Middle frontal gyrus (tissue), 1 donor: ENCODE measurements at regions not wholly inside any gene's neighbourhood (a gene's known extent, or its start where the extent isn't known, plus 50 kb on each side); places are given as distances from the start of the nearest gene placed in this dataset.
A peak's percentile ranks its signal among the peaks of the same experiment; 100 is the strongest.

ENCODE experiments used
- DNase-seq: peaks from one replicate; pipeline ENCODE4 v3.0.0-alpha.2; 2015; ENCODE audit warnings: low spot score; ENCODE audit errors: extremely low spot score

DNA sequence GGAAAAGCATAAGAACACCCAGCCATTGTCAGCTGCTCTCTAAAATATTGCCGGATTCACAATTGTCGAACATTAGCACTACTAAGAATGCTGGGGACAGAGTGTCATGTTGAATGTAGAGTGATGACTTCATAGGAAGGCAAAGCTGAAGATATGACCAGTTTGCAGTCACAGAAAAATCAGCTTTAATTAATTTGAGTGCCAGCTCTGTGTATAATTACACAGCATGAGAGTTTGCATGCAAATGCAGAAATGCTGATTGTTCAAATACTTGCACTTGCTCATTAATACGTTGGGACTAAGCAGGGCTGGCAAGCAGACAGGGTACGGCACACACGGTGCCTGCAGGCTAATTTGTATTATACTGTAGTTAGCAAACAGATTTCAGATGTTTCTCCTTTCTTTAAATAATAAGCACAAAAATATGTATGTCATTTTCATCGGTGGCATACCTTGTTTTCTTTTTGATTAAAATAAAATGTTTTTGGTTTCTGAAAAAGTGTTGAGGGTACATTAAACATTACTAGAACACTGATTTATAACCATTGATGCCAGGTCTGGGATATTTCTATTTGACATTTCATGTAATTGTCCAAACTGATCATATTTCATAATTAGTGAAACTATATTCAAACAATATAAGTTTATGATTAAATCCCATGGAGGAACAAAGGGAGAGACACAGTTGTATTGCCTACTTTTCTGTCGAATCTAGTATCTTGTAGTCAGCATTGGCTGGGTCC, 99.8 kb upstream of the ADGRL2 start:
- no peak for DNase-seq

DNA sequence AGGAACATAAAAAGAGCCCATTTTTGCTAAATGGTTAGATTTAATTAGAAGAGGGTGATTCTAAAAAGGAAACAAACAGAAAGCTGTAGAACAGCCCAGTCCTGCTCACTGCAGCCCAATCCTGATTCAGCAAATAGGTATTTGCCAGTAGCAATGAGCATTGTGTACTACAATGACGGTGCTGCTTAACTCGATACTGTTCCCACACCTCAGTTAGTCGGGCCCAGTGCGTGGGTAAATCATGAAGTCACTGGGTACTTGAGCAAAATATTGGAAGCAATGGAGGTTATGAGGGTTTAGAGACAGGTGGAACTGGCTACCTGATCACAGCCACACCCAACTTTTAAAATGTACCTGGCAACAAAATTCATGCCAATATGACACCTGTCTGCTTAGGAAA, 101.5 kb upstream of the ADGRL2 start:
- DNase-seq, result no peak

DNA sequence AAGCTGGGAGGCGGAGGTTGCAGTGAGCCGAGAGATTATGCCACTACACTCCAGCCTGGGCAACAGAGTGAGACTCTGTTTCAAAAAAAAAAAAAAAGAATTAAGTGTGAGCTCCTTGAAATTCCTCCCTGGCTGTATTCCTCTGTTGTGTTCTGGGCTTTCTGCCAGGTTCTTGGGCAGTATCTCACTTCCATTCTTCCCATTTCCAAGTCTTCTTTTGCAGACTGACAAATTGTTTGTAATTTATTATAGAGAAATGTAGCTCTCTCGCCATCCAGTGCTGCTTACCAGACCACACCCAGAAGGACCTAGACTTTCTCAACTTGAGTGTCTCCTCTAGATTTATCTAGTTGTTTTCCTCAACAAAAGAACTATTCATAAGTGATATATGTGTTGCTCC, 105.0 kb upstream of the ADGRL2 start:
- no peak for DNase-seq

DNA sequence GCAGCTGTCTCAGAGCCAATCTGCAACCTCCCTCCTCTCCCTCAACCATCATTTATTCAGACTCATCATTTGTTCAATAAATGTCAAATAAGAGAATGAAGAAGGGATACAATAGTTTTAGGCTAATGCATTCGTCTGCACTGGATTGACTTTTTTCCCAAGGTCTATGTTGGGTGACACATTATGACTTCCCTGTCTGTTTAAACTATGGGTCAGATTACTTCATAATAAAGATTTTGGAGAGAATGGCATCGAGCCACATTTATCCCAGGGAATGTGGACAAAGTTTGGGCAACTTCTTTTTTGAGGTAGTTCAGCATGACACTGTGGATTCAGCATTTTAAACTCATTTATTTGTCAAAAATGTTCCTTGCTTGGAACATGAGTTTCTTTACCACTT, 107.4 kb upstream of the ADGRL2 start:
- no peak for DNase-seq

DNA sequence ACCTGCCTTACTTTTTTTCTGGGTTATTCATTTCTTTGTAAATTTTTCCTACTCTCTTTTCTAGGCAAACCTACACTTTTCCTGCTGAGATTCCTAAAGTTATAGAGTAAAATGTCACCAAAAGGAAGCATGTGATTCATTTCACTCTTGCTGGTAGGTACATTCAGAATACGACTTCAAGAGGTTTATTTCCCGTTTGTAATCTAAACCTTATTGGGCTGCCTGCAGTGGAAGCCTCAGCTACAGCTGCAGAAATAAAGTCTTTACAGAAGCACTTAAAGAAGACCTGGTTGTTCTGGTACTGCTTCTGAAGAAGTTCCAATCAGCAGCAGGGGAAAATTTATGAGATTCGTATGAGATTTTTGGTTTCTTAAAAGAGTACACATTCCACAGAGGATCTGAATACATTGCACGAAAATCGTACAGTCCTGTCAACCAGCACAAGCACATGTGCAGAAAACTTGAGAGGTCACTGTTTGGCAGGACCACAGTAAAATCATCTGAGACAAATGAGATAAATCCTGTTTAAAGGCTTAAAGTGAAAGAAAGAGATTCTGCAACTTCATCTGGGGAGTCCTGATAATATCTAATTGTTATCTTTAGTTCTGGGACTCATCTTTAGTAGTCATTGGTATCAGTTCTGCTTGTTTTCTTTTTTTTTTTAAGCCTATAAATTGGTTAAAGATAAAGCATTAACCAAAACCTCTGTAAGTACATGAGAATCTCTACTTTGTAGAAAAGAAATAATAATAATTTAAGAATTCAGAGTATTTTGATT, 109.9 kb upstream of the ADGRL2 start:
- no peak for DNase-seq

DNA sequence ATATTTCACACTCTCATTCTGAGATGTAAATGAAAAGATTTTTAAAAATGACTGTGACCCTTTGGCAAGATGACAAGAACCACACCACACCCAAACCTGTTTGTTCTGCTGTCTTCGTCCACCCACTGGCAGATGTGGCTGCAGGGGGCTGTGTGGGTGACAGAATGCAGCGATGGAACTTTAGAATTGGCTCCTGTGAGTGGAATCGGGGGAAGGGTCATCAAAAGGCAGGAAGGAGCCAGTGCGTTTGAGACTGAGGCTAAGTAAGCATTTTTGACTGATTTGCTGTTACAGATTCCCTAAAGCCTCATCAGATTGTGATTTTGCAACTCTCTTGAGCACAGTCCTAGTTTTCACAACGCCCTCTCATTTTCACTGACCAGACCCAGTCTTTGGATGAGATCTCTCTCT, 111.2 kb upstream of the ADGRL2 start:
- DNase-seq, result no peak

DNA sequence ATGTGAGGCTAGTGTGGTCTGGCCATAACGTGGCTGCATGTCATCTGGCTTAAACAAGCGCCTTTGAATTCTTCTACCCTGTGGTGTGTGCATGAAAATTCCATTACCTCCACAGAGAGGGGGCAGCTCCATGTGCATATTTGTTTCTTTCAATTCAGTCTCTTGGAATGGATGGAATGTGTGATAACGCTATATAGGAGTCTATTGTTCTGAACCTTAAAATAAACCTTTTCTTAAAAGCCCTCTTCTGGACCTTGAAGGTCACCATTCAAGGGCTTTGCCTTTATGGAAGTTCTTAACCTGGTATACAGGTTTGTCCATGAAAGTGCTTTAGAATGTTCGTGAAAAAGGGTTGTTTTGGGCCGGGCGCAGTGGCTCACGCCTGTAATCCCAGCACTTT, 118.2 kb upstream of the ADGRL2 start:
- DNase-seq, result no peak

DNA sequence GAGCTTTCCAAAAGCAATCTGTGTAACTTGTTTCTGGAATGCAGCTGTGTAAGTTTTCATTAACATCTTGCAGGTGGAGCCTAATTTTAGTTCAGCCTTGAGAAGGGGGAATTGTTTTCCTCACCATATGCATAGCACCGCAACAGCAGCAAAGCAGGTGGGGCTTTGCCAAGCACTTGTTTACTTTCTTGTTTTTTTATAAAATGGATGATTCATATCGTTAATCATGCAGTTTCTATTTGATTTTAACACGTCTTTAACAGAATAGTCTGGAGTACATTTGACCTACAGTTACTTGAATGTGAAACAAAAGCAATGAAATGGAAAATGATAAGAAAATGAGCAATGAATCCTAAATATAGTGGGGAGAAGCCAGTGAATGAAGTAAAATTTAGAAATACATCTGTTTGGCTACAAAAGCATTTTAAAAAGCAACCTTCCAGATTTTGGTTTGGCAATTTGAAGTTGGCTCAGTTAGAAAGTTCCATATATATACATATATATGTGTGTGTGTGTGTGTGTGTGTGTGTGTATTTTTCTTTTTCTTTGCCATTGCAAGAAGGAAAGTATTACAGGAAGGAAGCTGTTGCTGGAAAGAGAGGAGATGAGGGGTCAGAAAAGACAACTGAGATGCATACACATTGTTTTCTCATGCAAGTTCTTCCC, 119.0 kb upstream of the ADGRL2 start:
- peak; percentile 24 for DNase-seq

DNA sequence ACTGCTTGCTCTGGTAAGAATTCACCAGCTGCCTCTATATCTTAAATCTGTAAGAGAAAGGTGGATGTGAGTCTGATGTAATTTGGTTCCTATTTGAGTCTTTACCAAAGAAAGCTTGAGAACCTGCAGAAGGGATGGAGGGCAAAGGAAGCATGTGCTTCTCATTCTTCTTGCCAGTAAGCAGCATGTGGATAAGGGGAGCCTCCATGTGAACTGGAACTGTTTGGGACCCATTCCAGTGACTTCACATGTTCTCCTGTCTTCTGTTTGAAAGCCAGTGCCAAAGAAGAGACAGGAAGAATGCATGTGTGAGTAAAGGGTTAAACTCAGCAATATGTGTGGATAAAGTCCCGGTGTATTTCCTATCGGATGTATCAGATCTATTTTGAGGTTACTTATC, 119.6 kb upstream of the ADGRL2 start:
- no peak for DNase-seq

DNA sequence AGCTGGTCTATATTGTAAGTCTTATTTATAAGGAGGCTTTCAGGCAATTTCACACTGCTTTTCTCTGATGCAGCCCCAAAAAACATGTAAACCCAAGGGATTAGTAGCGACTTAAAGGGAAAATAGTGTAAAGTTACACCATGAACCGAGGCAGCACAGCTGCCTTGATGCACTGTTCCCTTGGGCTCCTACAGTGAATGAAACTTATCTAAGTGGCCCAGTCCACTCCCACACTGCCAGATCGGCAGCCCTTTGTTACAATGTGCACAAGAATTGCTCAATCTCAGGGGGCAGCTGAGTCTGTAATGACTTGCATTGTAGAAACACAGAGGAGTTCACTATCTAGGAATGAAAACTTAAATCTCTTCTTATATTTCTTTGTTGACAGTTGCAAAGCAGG, 120.8 kb upstream of the ADGRL2 start:
- DNase-seq, result no peak

DNA sequence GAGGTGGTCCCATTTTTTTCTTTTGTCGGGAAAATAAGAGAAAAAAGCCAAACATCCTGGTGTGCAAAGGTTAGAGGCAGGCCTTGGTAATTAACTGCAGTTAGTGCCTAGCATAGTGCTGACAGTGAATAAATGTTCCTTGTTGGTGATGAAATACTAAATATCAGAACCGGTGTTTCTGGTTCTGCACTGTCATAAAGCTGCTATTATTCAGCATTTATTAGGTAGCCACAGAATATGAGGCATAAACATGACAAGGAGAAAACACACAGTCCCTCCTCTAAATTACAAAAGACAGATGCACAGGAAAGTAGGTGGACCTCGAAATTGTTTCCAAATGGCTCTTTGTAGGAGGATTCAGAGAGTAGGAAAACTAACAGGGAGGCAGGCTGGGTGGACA, 122.0 kb upstream of the ADGRL2 start:
- no peak for DNase-seq

DNA sequence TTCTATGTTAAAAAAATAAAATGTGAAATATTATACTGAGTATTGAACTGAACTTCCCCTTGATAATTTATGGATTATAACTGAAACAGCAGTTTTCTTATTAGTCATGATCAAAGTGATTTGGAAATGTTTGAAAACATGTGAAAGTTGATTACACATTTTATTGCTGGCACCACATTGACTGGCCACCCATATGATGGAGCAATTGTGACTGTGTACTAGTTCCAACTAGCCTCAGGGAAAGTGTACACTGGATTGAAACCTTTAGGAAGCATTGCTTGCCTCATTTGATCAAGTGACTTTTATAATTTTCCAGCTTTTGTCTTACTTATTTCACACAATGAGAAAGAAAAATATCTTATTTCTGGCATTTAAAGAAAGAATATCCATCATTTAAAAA, 128.0 kb upstream of the ADGRL2 start:
- no peak for DNase-seq

DNA sequence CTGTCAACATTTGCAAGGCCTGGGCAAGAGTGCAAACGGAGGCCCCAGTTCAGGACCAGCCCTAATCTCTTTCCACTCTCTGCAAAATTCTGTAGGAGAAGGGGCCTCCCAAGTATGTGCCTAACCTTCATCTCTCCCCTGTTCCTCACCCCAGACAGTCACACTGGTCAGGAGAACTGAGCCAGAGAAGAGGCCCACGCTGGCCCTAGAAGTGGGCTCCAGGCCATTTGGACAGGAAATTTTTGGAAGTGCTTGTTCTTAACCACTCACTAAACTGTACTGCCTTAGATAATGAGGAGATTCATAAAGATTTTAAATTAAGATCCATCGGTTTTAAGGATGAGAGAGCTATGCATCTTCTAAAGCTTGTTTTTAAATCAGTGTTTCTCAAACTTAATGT, 129.7 kb upstream of the ADGRL2 start:
- DNase-seq, result no peak

DNA sequence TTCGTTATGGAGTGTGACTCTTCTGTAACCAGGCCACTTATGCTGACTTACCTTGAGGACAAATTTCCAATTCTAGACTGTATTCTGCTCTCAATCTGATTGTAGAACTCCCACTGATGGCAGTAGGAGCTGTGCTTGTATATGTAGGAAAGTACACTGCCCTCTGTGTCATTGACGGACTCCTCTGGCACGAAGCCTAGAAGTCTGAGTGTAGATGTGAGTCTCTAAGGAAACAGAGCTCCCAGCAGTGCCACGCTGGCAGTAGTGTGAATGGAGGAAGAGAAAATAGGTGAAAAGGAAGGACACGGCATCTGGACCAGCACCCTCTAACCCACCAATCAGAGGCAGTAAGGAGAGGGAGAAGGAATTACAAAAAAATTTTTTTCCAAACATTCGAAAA, 130.4 kb upstream of the ADGRL2 start:
- no peak for DNase-seq

DNA sequence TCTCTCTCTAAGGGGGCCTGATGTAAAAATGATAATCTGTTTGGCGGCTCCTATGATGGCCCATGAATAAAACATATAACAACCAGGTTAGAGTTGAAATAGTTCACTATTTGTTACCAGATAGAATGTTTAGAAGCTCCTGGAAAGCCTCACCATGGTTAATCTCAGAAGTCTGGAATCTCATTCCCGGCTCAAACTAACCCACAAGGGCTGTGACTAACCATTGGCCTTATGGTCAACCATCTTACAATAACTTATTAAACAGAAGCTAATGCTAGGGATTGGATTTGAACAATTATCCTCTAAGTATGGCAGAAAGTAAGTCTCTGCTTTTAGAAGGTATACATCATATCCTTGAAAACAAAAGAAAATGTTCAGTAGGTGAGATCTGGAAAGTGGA, 134.1 kb upstream of the ADGRL2 start:
- DNase-seq, result no peak

DNA sequence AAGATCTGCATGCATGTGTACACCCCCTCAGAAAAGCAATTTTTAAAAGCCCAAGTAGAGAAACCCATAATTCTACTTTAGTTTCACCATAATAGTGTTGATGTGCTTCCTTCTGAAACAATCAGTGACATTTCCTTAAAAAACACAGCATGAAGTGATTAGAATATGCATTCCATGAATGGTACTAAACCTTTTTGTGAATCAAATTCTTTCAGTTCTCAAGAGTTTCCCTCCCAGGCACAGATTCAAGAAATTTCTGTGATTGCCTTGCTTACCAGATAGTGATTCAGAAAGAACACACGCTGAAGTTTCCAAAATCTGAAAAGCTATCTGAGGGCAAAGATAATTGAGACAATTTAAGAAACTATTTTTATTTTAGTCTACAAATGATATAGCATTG, 136.4 kb upstream of the ADGRL2 start:
- DNase-seq, result peak; percentile 10

DNA sequence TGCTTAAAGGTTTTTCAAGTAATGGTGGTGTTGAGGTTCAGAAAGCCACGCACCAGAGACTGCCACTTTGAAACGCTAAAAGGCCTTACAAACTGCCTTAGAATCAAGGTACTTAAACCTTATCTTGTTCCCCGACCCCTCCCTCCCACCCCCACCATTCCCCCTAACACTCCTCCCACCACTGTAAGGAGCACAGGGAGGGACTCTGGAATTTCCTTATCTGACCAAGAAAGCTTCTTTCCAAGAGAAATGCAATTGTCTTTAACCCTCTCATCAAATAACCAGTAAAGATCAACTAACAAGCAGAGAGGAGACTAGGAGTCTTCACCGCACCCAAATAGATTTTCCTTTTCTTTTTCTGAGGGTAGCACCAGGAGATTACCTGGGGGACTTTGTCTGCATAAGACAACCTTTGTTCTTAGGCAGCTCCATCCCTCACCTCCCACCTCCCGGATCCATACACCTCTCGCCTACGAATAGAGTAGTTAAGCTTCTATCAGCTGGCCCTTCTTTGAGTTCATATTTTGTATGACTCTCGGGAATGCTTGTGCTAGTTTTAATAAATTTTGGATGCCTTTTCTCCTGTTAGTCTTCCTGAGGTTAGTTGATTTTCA, 137.7 kb upstream of the ADGRL2 start:
- no peak for DNase-seq

DNA sequence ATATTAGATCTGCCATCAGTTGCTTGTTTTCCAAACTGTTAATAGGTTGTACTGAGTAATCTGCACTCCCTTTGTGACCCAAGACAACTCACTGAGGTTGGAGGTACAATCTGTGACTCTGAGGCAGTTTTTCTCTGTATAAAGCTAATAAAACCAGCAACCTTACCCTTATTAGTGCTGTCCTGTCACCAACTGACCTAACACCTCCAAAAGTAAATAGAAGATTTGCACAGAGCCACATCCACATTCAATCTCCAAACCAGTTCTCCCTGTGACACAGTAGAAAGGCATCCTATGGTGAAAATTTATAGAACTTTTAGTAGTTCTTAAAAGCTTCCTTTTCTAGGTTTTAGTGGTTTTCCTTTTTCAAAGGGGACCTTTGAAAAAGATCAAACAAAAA, 140.4 kb upstream of the ADGRL2 start:
- DNase-seq, result no peak

DNA sequence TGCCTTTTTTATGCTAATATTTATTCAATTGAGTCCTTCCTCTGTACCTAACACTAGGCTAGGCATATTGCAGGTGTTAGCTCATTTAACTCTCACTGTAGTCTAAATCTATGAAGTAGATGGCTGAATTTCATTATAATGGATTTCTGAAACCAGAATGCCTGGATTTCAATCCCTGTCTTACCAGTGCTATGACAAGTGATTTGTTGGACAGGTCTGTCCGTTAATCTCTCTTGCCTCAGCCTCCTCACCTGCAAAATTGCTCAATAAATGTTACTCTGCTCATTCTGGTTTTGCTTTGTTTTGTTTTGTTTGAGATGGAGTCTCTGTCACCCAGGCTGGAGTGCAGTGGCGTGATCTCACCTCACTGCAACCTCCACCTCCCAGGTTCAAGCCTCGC, 146.1 kb upstream of the ADGRL2 start:
- DNase-seq, result no peak

DNA sequence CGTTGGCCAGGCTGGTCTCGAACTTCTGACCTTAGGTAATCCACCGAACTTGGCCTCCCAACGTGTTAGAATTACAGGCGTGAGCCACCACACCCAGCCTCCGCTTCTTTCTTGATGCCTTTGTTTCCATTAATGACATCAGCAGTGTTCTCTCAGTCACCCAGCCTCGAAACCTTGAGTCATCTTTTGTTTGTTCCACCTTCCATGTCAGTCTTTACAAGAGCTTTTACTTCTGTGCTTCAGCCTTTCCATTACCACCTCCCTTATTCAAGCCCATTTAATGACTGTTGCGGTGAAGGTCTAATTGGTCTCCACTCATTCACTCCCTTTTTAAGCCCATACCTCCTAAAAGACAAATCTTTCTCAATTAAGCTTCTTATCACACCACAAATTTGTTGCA, 146.6 kb upstream of the ADGRL2 start:
- DNase-seq, result no peak

DNA sequence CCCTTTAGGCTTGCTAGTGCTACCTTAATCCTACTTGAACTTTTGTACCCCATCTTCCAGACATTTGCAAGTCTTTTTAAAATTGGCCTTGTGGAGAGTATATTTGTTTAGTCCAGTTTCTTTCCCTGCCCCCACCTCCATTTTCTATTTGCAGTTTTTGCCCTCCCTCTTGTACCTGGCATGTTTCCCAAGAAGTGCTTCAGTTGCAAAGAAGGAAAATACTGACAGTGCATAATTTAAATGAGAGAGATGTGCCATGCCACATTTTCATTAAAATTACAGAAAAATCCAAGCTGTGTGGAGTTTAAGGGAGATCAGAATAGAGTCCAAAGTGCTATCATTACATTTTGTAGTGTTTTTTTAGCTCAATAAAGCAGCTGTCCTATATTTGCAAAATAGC, 150.0 kb upstream of the ADGRL2 start:
- no peak for DNase-seq

DNA sequence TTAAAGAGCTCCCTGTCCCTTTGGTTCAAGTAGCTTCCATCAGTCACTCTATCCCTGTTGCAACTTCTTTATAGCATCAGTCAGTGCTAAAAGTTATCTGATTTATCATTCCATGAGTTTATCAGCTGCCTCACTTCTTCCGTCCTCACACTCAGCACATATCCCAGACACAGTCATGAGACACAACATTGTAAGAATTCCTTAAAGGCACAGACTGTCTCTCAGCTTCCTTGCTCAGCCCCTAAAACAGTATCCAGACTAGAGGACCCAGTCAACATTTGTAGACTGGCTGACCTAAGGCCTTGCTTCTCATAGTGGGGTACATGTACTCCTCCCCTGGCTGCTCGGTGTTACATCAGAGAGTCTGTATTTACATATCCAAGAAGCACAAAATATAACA, 164.9 kb upstream of the ADGRL2 start:
- DNase-seq, result no peak
